GM19239 (cell line): ENCODE measurements at regions not wholly inside any gene's neighbourhood (a gene's known extent, or its start where the extent isn't known, plus 50 kb on each side); places are given as distances from the start of the nearest gene placed in this dataset.

Experiments
- DNase-seq: peaks from one replicate; pipeline ENCODE4 v3.0.0; 2011; ENCODE audit warnings: low spot score; ENCODE audit not compliant: insufficient read length
- FAIRE-seq: peaks from 2 replicates; lab custom pipeline; 2011; peaks lifted over from hg19 to GRCh38; lab: Jason Lieb, UNC

GRCh38 chr14:87461704-87462103 is 531.3 kb downstream of the GALC start:
- FAIRE-seq (no peak), DNase-seq (no peak)

GRCh38 chr14:87457720-87458119 is 535.3 kb downstream of the GALC start:
- DNase-seq (no peak), FAIRE-seq (no peak)

GRCh38 chr14:87450193-87450592 is 542.8 kb downstream of the GALC start:
- DNase-seq: no peak
- no peak for FAIRE-seq

GRCh38 chr14:87449016-87449415 is 544.0 kb downstream of the GALC start:
- no peak for DNase-seq
- no peak for FAIRE-seq

GRCh38 chr14:87443787-87444186 is 549.2 kb downstream of the GALC start:
- DNase-seq: no peak
- FAIRE-seq: no peak

GRCh38 chr14:87443039-87443438 is 549.9 kb downstream of the GALC start:
- no peak for FAIRE-seq
- DNase-seq: no peak

- no peak for DNase-seq
- no peak for FAIRE-seq
These were observed 555.8 kb downstream of the GALC start for GRCh38 chr14:87437158-87437557.

GRCh38 chr14:87434680-87435079 is 558.3 kb downstream of the GALC start:
- DNase-seq: no peak
- FAIRE-seq: no peak

- no peak for FAIRE-seq
These were observed 559.0 kb downstream of the GALC start for GRCh38 chr14:87434011-87434410.

GRCh38 chr14:87432698-87433097 is 560.3 kb downstream of the GALC start:
- FAIRE-seq (no peak), DNase-seq (no peak)

More at GRCh38 chr14:87434011-87434410, 559.0 kb downstream of the GALC start:
- no peak for DNase-seq

- FAIRE-seq: no peak
- no peak for DNase-seq
These were observed 562.2 kb downstream of the GALC start for GRCh38 chr14:87430810-87431209.

- no peak for FAIRE-seq
- no peak for DNase-seq
These were observed 562.8 kb downstream of the GALC start for GRCh38 chr14:87430214-87430613.

- DNase-seq (no peak), FAIRE-seq (no peak)
These were observed 573.1 kb downstream of the GALC start for GRCh38 chr14:87419925-87420324.

GRCh38 chr14:87411370-87411769 is 581.6 kb downstream of the GALC start:
- FAIRE-seq: no peak
- DNase-seq: no peak

- DNase-seq (no peak), FAIRE-seq (no peak)
These were observed 583.6 kb downstream of the GALC start for GRCh38 chr14:87409393-87409792.

GRCh38 chr14:87407344-87407743 is 585.6 kb downstream of the GALC start:
- FAIRE-seq (no peak), DNase-seq (no peak)

- FAIRE-seq (no peak), DNase-seq (no peak)
These were observed 587.4 kb downstream of the GALC start for GRCh38 chr14:87405563-87405962.

- FAIRE-seq (no peak), DNase-seq (no peak)
These were observed 595.5 kb downstream of the GALC start for GRCh38 chr14:87397499-87397898.

- no peak for DNase-seq
- FAIRE-seq: no peak
These were observed 601.9 kb downstream of the GALC start for GRCh38 chr14:87391066-87391465.

GRCh38 chr14:87388946-87389345 is 604.0 kb downstream of the GALC start:
- FAIRE-seq (no peak), DNase-seq (no peak)

- FAIRE-seq: no peak
- no peak for DNase-seq
These were observed 605.2 kb downstream of the GALC start for GRCh38 chr14:87387806-87388205.

- no peak for FAIRE-seq
- no peak for DNase-seq
These were observed 606.5 kb downstream of the GALC start for GRCh38 chr14:87386524-87386923.

GRCh38 chr14:87380054-87380453 is 612.9 kb downstream of the GALC start:
- DNase-seq: no peak
- FAIRE-seq: no peak
